Left hindlimb (tissue), 1 donor: ENCODE measurements at regions not wholly inside any gene's neighbourhood (a gene's known extent, or its start where the extent isn't known, plus 50 kb on each side); places are given as distances from the start of the nearest gene placed in this dataset.
"Not testable (repeated sequence)": the region's sequence is repeated elsewhere in the genome, so short reads cannot be mapped to it uniquely, and the experiment has no call there.

Source experiments
- DNase-seq: peaks from one replicate; pipeline ENCODE4 v3.0.0-alpha.2; 2018

DNA sequence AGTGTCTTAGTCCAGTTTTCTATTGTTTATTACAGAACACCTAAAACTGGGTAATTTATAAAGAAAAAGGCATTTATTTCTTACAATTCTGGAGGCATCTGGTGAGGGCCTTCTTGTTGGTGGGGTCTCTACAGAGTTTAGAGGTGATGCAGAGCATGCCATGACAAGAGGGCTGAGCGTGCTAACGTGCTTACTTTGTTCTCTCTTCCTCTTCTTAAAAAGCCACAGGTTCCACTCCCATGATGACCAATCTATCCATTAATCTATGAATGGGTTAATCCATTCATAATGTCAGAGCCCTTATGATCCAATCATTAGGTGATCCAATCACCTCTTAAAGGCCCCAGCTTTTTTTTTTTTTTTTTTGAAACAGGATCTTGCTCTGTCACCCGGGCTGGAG lies 291.5 kb upstream of the GALNTL6 start:
- no peak for DNase-seq

DNA sequence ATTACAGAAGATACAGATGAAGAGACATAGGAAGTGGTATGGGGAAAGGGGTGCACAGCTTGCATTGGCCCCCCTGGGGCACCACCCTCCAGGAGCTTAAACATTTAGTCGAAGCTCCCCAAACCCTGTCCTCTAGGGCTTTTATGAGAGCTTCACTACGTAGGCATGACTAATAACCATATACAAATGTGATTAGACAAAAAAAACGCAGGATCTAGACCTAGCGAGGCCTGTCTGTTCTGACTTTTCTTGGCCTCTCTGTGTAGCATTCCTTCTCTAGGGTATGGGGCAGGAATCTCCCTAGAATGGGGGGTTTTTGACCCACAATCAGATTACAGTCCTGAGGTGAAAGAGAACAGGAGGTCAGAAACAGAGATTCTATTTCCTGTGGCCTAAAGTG lies 293.7 kb upstream of the GALNTL6 start:
- no peak for DNase-seq

DNA sequence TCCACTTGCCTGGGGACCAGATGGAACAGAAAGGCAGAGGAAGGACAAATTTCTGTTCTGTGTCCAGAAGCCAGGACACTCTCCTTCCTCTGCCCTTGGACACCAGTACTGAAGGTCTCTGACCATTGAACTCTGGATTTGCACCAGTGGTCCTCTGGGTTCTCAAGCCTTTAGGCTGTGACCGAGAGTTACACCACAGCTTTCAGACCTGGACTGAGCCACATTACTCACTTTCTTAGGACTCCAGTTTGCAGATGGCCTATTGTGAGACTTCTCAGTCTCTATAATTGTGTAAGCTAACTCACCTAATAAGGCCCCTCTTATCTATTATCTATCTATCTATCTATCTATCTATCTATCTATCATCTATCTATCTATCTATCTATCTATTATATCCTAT lies 295.3 kb upstream of the GALNTL6 start:
- DNase-seq: no peak

- DNase-seq: no peak
Observed at GRCh38 chr4:171516694-171517093, 296.5 kb upstream of the GALNTL6 start.

GRCh38 chr4:171484681-171485080 lies 328.5 kb upstream of the GALNTL6 start:
- no peak for DNase-seq

GRCh38 chr4:171478181-171478580 lies 335.0 kb upstream of the GALNTL6 start:
- no peak for DNase-seq

- DNase-seq: not testable (repeated sequence)
Observed at GRCh38 chr4:171475111-171475510, 338.1 kb upstream of the GALNTL6 start.

GRCh38 chr4:171473155-171473554 lies 340.0 kb upstream of the GALNTL6 start:
- no peak for DNase-seq

GRCh38 chr4:171472230-171472629 lies 341.0 kb upstream of the GALNTL6 start:
- DNase-seq: no peak

- no peak for DNase-seq
Observed at GRCh38 chr4:171464499-171464898, 348.7 kb upstream of the GALNTL6 start.

GRCh38 chr4:171461191-171461590 lies 352.0 kb upstream of the GALNTL6 start:
- DNase-seq: no peak

- DNase-seq: no peak
Observed at GRCh38 chr4:171448919-171449481, 364.2 kb upstream of the GALNTL6 start.

GRCh38 chr4:171448358-171448757 lies 364.8 kb upstream of the GALNTL6 start:
- DNase-seq: no peak

- DNase-seq: no peak
Observed at GRCh38 chr4:171441300-171441941, 371.8 kb upstream of the GALNTL6 start.

GRCh38 chr4:171433674-171434073 lies 379.5 kb upstream of the GALNTL6 start:
- DNase-seq: no peak

- DNase-seq: no peak
Observed at GRCh38 chr4:171432536-171432935, 380.7 kb upstream of the GALNTL6 start.

DNA sequence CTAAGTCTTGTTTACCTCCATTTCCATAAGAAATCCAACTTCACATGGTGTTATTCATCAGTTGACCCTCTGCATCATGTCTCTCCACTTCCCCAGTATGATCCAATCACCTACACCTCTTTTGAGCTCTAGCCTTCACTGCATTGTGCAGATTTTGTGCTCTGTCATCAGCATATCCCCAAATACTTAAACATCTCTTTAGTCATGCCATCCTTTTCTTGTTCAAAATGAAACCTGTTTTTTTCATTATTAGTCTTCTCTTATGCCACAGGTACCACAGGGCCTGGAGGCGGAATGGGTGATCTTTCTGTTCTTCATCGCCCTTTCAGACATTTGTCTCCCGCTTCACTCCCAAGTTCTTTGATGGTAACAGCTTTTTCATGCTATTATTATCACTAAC lies 382.7 kb upstream of the GALNTL6 start:
- no peak for DNase-seq

DNA sequence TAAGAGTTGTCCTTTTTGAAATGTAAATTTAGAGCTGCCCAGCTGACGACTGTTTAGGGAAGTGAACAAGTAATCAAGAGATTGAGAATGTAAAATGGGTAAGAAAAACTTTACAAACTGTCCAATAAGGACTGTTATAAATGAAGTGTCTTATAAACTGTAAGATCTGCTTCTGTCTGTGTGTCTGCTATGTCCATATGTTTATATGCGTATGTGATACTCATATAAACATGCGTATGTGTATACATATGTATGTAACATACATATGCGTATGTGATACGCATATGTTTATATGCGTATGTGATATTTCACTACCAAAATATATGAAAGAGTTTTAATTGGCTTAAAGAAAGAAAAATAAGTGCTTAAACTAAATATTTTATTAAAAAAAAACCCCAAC lies 416.0 kb upstream of the GALNTL6 start:
- DNase-seq: no peak

DNA sequence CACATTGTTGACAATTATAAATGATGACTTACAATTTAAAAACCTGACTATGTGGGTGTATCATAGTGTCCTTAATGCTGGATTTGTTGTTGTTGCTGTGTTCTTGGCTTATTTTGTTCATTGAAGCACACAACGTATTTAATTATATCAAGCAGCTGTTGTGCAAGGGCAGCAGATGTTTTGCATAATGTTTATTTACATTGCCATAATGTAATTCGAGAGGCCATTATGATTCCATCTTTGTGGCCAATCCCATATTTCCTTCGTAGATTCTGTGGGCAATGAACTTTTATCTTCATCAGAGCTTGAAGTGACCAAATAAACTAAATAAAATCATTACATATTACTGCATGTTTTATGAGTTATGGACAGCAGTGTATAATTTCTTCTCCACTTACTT lies 422.6 kb upstream of the GALNTL6 start:
- DNase-seq: no peak

DNA sequence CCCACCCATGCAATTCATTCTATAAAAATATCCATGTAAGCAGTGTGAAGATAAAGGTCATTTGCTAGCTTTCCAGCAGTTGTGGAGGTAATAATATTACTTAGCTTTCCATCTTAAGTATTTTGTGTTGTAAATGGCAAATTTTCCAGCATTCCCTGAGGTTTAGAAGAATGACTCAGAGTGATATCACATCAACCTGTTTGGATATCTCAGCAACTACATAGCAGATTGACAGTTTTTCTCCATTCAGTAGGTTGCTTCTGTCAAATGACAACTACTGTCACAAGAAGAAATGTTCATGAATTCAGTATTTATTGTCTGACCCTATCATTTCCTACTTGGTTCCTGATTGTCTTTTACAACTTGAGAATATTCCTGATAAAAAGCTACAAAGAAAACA lies 434.9 kb upstream of the GALNTL6 start:
- DNase-seq: no peak

GRCh38 chr4:171376724-171377123 lies 436.5 kb upstream of the GALNTL6 start:
- no peak for DNase-seq

GRCh38 chr4:171353535-171353934 lies 459.7 kb upstream of the GALNTL6 start:
- no peak for DNase-seq

- no peak for DNase-seq
Observed at GRCh38 chr4:171348090-171348489, 465.1 kb upstream of the GALNTL6 start.

GRCh38 chr4:171342646-171343045 lies 470.6 kb upstream of the GALNTL6 start:
- DNase-seq: no peak

DNA sequence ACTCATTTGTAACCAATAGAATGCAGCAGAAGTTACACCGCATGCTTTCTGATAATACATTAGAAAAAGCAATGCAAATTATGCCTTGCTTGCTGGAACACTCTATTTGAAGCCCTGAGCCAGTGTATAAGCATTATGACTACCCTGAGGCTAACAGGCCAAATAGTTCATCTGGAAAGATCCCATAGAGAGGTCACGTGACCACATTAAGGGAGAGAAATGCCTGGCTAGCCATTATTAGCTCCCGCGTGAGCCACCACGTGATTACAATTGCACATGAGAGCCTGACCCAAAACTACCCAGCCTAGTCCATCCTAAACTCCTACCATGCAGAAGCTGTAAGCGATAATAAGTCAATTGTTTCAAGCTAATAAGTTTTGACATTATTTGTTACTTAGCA lies 472.9 kb upstream of the GALNTL6 start:
- DNase-seq: no peak
